GM18511 (cell line): ENCODE measurements at regions not wholly inside any gene's neighbourhood (a gene's known extent, or its start where the extent isn't known, plus 50 kb on each side); places are given as distances from the start of the nearest gene placed in this dataset.

Experiments used
- ATAC-seq: cut with Tn5 transposase; IDR thresholded peaks from one replicate; pipeline ENCODE4 v1.9.1; 2021; ENCODE audit warnings: mild to moderate bottlenecking, moderate library complexity; ENCODE audit not compliant: unreplicated experiment

GRCh38 chr12:107610021-107610859, 75.4 kb upstream of the PWP1 start:
- no peak for ATAC-seq

GRCh38 chr12:107612508-107612907, 73.1 kb upstream of the PWP1 start:
- ATAC-seq = no peak

- no peak for ATAC-seq
Measured at GRCh38 chr12:107616941-107617340, 68.7 kb upstream of the PWP1 start.

- ATAC-seq = no peak
Measured at GRCh38 chr12:107618106-107618505, 67.5 kb upstream of the PWP1 start.

- no peak for ATAC-seq
Measured at GRCh38 chr12:107619831-107620230, 65.8 kb upstream of the PWP1 start.

- ATAC-seq = no peak
Measured at GRCh38 chr12:107622001-107622400, 63.6 kb upstream of the PWP1 start.

GRCh38 chr12:107624493-107624892, 61.1 kb upstream of the PWP1 start:
- no peak for ATAC-seq

GRCh38 chr12:107631715-107632114, 53.9 kb upstream of the PWP1 start:
- no peak for ATAC-seq

GRCh38 chr12:107632246-107632645, 53.4 kb upstream of the PWP1 start:
- no peak for ATAC-seq

GRCh38 chr12:107634530-107634929, 51.1 kb upstream of the PWP1 start:
- ATAC-seq = no peak

GRCh38 chr12:107635139-107635538, 50.5 kb upstream of the PWP1 start:
- ATAC-seq = no peak
